Smooth muscle cell (in vitro differentiated cells): ENCODE measurements at regions not wholly inside any gene's neighbourhood (a gene's known extent, or its start where the extent isn't known, plus 50 kb on each side); places are given as distances from the start of the nearest gene placed in this dataset.

Experiments
- DNase-seq: peaks from one replicate; lab custom pipeline; 2025; ENCODE audit not compliant: unreplicated experiment; lab: John Stamatoyannopoulos, UW
- H2AFZ ChIP-seq: fragments of 200-600 bp; sonication (generic); 2 replicates; pipeline ENCODE4 v1.6.0; 2016; ENCODE audit warnings: antibody characterized with exemption, low read depth, mild to moderate bottlenecking
- H3F3A ChIP-seq: fragments of 200-600 bp; sonication (generic); 2 replicates; pipeline ENCODE4 v1.6.0; 2017; ENCODE audit warnings: antibody characterized with exemption, low read depth
- H3K27ac ChIP-seq: fragments of 200-600 bp; sonication (generic); 2 replicates; pipeline ENCODE4 v1.5.1; 2016; ENCODE audit warnings: low read depth, mild to moderate bottlenecking
- H3K27me3 ChIP-seq: fragments of 200-600 bp; sonication (generic); 2 replicates; pipeline ENCODE4 v1.6.1; 2016; ENCODE audit warnings: low read depth, mild to moderate bottlenecking
- H3K36me3 ChIP-seq: fragments of 200-600 bp; sonication (generic); 2 replicates; pipeline ENCODE4 v1.5.1; 2016; ENCODE audit warnings: low read depth
- H3K4me1 ChIP-seq: fragments of 200-600 bp; sonication (generic); 2 replicates; pipeline ENCODE4 v1.5.1; 2016; ENCODE audit warnings: low read depth
- H3K4me2 ChIP-seq: fragments of 200-600 bp; sonication (generic); 2 replicates; pipeline ENCODE4 v1.6.0; 2016; ENCODE audit warnings: mild to moderate bottlenecking
- H3K4me3 ChIP-seq: fragments of 200-600 bp; sonication (generic); 2 replicates; pipeline ENCODE4 v1.5.1; 2016; ENCODE audit warnings: mild to moderate bottlenecking
- H3K79me2 ChIP-seq: fragments of 200-600 bp; sonication (generic); 2 replicates; pipeline ENCODE4 v1.6.0; 2016; ENCODE audit warnings: low read depth, mild to moderate bottlenecking
- H3K9ac ChIP-seq: fragments of 200-600 bp; sonication (generic); 2 replicates; pipeline ENCODE4 v1.6.0; 2016; ENCODE audit warnings: low read depth
- H3K9me3 ChIP-seq: fragments of 200-600 bp; sonication (generic); replicated peaks from 2 replicates; pipeline ENCODE4 v1.5.1; 2016; ENCODE audit warnings: low read depth
- H4K20me1 ChIP-seq: fragments of 200-600 bp; sonication (generic); 2 replicates; pipeline ENCODE4 v1.6.0; 2016; ENCODE audit warnings: low read depth
- WGBS: methylation state at CpG from one replicate; pipeline ENCODE4 v1.1.7; 2016; ENCODE audit warnings: low lambda C conversion rate; 5-methylcytosine and 5-hydroxymethylcytosine counted together
- TF ChIP-seq, protein P1 (sequence below): fragments of 200-600 bp; sonication (generic); IDR thresholded peaks from 2 replicates; pipeline ENCODE4 v1.5.1; 2017; ENCODE audit warnings: borderline replicate concordance, mild to moderate bottlenecking, antibody characterized with exemption; ENCODE audit not compliant: insufficient read depth, poor library complexity, severe bottlenecking

DNA sequence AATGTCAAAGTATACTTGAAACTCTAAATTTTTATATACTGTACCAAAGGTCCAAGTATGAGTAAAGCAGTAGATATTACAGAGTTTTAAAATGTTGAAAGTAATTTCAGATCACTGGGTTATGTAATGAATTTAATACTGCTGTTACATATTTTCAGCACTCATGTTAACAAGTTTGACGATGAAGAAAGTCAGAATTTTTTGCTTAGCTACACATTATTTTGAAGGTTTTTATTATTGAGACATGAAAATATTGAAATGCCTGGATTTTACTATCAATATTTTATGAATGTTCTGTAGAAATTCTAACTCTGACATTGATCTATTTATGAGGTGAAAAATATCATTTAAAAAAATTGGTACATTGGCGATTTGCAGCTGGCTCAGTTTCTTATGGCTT, 1030.3 kb downstream of the FSCB start:
- TF ChIP-seq, protein P1, sequence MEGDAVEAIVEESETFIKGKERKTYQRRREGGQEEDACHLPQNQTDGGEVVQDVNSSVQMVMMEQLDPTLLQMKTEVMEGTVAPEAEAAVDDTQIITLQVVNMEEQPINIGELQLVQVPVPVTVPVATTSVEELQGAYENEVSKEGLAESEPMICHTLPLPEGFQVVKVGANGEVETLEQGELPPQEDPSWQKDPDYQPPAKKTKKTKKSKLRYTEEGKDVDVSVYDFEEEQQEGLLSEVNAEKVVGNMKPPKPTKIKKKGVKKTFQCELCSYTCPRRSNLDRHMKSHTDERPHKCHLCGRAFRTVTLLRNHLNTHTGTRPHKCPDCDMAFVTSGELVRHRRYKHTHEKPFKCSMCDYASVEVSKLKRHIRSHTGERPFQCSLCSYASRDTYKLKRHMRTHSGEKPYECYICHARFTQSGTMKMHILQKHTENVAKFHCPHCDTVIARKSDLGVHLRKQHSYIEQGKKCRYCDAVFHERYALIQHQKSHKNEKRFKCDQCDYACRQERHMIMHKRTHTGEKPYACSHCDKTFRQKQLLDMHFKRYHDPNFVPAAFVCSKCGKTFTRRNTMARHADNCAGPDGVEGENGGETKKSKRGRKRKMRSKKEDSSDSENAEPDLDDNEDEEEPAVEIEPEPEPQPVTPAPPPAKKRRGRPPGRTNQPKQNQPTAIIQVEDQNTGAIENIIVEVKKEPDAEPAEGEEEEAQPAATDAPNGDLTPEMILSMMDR = no peak
- Histone ChIP-seq H3K4me2 (no peak overlapping the region), H3K9ac (no peak overlapping the region), H3K36me3 (no peaks in the 10 kb centered on the region), H3K4me1 (peaks cover 1% of the 10 kb centered on the region), H2AFZ (no peak overlapping the region), H3K4me3 (no peak overlapping the region), H4K20me1 (no peaks in the 10 kb centered on the region), H3K9me3 (no peaks in the 10 kb centered on the region), H3K27ac (no peak overlapping the region), H3K27me3 (no peaks in the 10 kb centered on the region), H3K79me2 (no peaks in the 10 kb centered on the region), H3F3A (no peaks in the 10 kb centered on the region)
- no peak for DNase-seq
- WGBS = 86% methylated on average over 2 of the region's 2 CpGs

DNA sequence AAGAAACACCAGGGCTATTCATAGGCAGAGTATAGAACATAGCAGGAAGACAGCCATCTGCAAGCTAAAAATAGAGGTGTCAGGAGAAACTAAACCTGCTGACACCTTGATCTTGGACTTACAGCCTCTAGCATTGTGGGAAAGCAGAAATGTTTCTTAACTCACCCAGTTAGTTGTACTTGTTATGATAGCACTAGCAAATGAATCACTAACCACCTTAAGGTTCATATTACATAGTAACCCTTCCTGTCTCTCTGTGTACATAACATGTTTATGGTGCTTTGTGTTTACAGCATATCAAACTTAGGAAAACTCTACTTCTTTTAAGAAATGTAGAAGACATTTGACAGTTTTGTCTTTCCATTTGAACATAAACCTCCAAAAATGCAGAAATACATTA, 1031.3 kb downstream of the FSCB start:
- no peaks in the 10 kb centered on the region for H3K79me2 ChIP-seq
- no peaks in the 10 kb centered on the region for H3K36me3 ChIP-seq
- no peak overlapping the region for H3K27ac ChIP-seq
- H3K4me2 ChIP-seq = no peak overlapping the region
- TF ChIP-seq, protein P1 = no peak
- H4K20me1 ChIP-seq = no peaks in the 10 kb centered on the region
- no peaks in the 10 kb centered on the region for H3K27me3 ChIP-seq
- H3K9ac ChIP-seq = no peak overlapping the region
- DNase-seq = no peak
- H3K4me3 ChIP-seq = no peak overlapping the region
- H3K4me1 ChIP-seq = peaks cover 3% of the 10 kb centered on the region
- no peaks in the 10 kb centered on the region for H3F3A ChIP-seq
- no peak overlapping the region for H2AFZ ChIP-seq
- no peaks in the 10 kb centered on the region for H3K9me3 ChIP-seq

DNA sequence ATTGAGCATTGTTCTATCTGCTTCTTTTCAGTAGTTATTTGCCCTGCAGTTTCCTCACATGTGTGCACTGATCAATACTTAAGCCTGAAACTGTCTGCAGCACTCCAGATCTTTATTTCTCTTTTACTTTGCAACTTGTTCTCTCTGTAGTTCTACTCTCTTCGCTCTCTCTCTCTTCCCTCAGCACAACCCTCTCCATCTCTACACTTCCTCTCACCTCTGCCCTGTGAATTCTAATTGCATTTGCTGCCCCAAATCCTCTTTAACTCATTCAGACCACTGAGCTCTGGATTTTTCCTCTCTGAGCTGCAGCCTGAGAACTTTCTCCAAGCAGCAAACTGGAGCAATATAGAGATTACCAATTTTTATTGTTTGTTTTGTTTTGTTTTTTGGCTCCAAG, 1035.5 kb downstream of the FSCB start:
- TF ChIP-seq, protein P1 = no peak
- Histone ChIP-seq H3K79me2 (no peaks in the 10 kb centered on the region), H3K9ac (no peak overlapping the region)

DNA sequence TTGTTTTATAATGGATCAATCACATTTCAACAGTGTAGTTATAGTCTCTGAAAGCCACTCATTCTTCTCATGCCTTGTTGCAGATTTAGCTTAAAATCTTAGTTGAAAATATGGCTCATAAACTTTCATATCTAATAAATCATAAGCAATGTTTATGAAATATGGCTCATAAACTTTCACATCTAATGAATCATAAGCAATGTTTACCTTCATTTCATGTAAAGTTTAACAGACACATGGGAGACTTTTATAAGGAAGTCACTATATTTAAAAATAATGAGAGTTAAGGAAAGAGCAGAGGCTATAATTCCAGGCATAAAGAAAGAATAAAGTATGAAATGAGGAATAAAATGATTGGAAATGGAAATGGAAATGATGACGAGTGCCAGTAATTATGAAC, 1042.1 kb downstream of the FSCB start:
- H3K9ac ChIP-seq = no peak overlapping the region
- DNase-seq = no peak
- H2AFZ ChIP-seq = no peak overlapping the region
- no peaks in the 10 kb centered on the region for H3K27me3 ChIP-seq
- H3K9me3 ChIP-seq = no peaks in the 10 kb centered on the region
- no peak overlapping the region for H3K4me3 ChIP-seq
- TF ChIP-seq, protein P1 = no peak
- no peaks in the 10 kb centered on the region for H3K4me1 ChIP-seq
- no peaks in the 10 kb centered on the region for H4K20me1 ChIP-seq
- H3K4me2 ChIP-seq = no peak overlapping the region
- H3F3A ChIP-seq = no peaks in the 10 kb centered on the region
- H3K79me2 ChIP-seq = no peaks in the 10 kb centered on the region
- no peaks in the 10 kb centered on the region for H3K36me3 ChIP-seq
- 78% methylated on average over 1 of the region's 1 CpG for WGBS
- H3K27ac ChIP-seq = no peak overlapping the region

More for the DNA sequence above, 1035.5 kb downstream of the FSCB start:
- H3K36me3 ChIP-seq = no peaks in the 10 kb centered on the region
- H3K4me2 ChIP-seq = no peak overlapping the region
- H3K27me3 ChIP-seq = no peaks in the 10 kb centered on the region
- no peak overlapping the region for H2AFZ ChIP-seq
- WGBS = 89% methylated on average over 1 of the region's 1 CpG
- no peak for DNase-seq
- no peak overlapping the region for H3K27ac ChIP-seq
- peaks cover 3% of the 10 kb centered on the region for H3K4me1 ChIP-seq
- no peaks in the 10 kb centered on the region for H3K9me3 ChIP-seq
- no peaks in the 10 kb centered on the region for H3F3A ChIP-seq
- H3K4me3 ChIP-seq = no peak overlapping the region
- no peaks in the 10 kb centered on the region for H4K20me1 ChIP-seq
